ENCODE measurements at regions not wholly inside any gene's neighbourhood (a gene's known extent, or its start where the extent isn't known, plus 50 kb on each side); places are given as distances from the start of the nearest gene placed in this dataset.
A peak's percentile ranks its signal among the peaks of the same experiment; 100 is the strongest.

DNA sequence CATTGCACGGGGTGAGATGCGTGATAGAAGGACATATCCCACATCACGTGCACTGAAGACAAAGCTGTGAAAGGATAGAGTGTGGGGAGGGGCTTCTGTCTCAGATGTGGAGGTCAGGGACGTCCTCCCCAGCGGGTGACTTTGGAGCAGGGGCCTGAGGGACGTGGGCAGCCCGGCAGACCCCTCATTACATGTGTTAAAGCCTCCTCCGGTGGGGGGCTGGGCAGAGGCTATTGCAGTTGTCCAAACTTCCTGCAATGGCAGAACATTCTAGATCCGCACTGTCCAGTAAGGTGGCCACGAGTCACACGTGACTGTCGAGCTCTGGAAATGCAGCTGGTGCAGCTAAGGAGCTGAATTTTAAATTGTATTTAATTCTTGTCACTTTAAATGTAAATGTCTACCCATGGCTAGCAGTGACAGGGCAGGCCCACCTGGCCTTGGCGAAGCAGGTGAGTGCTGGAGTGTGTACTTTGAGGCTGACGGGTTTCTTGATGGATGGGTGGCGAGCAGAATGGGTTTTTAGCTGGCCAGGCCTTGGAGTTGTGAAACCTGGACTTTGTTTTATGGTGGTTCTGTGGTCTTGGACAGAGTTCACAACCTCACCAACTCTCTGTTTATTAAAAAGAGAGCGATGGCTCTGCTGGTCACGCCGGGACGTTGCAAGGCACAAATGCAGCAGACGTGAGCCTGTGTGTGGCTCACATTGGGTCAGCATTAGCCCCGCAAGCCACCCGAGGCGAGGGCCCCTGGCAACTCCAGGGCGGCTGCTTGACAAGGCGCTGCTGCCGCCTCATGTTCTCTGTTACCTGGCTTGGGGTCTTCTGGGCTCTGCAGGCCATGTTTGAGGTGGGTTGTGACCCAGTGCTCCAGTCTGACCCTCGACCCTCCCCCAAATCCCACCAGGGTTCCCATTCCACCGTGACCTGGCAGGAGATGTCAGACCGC is 177.6 kb downstream of the NPIPB11 start (continued):
- 0 out of 2 replicates have a peak, but pooled peaks have one; percentile 38 for TF ChIP-seq TOE1 (CRISPR knock-in tag; IDR thresholded peaks at IDR 0.05)
- TF ChIP-seq SP4 (CRISPR knock-in tag; IDR thresholded peaks at IDR 0.05): 0 out of 2 replicates have a peak, but pooled peaks have one; percentile 18
- TF ChIP-seq, protein P1, sequence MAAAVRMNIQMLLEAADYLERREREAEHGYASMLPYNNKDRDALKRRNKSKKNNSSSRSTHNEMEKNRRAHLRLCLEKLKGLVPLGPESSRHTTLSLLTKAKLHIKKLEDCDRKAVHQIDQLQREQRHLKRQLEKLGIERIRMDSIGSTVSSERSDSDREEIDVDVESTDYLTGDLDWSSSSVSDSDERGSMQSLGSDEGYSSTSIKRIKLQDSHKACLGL (CRISPR knock-in tag; IDR thresholded peaks at IDR 0.05): peak; percentile 32; the same call in 1 of the 2 replicates
- TF ChIP-seq, protein P2, sequence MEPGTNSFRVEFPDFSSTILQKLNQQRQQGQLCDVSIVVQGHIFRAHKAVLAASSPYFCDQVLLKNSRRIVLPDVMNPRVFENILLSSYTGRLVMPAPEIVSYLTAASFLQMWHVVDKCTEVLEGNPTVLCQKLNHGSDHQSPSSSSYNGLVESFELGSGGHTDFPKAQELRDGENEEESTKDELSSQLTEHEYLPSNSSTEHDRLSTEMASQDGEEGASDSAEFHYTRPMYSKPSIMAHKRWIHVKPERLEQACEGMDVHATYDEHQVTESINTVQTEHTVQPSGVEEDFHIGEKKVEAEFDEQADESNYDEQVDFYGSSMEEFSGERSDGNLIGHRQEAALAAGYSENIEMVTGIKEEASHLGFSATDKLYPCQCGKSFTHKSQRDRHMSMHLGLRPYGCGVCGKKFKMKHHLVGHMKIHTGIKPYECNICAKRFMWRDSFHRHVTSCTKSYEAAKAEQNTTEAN (CRISPR knock-in tag; conservative IDR thresholded peaks at IDR 0.05): peak; percentile 77
- TF ChIP-seq ESRRA (CRISPR knock-in tag; IDR thresholded peaks at IDR 0.05; ENCODE audit: low read depth): peak; percentile 32; the same call in 1 of the 2 replicates
- 0 out of 2 replicates have a peak, but pooled peaks have one; percentile 32 for TF ChIP-seq BCL6 (CRISPR knock-in tag; IDR thresholded peaks at IDR 0.05)
- peak; percentile 65; the same call in 1 of the 2 replicates for TF ChIP-seq ZNF614 (CRISPR knock-in tag; IDR thresholded peaks at IDR 0.05; ENCODE audit: borderline replicate concordance)
- TF ChIP-seq, protein P3, sequence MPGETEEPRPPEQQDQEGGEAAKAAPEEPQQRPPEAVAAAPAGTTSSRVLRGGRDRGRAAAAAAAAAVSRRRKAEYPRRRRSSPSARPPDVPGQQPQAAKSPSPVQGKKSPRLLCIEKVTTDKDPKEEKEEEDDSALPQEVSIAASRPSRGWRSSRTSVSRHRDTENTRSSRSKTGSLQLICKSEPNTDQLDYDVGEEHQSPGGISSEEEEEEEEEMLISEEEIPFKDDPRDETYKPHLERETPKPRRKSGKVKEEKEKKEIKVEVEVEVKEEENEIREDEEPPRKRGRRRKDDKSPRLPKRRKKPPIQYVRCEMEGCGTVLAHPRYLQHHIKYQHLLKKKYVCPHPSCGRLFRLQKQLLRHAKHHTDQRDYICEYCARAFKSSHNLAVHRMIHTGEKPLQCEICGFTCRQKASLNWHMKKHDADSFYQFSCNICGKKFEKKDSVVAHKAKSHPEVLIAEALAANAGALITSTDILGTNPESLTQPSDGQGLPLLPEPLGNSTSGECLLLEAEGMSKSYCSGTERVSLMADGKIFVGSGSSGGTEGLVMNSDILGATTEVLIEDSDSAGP (CRISPR knock-in tag; IDR thresholded peaks at IDR 0.05; ENCODE audit: borderline replicate concordance): peak; percentile 56; the same call in 1 of the 2 replicates
- TF ChIP-seq, protein P4, sequence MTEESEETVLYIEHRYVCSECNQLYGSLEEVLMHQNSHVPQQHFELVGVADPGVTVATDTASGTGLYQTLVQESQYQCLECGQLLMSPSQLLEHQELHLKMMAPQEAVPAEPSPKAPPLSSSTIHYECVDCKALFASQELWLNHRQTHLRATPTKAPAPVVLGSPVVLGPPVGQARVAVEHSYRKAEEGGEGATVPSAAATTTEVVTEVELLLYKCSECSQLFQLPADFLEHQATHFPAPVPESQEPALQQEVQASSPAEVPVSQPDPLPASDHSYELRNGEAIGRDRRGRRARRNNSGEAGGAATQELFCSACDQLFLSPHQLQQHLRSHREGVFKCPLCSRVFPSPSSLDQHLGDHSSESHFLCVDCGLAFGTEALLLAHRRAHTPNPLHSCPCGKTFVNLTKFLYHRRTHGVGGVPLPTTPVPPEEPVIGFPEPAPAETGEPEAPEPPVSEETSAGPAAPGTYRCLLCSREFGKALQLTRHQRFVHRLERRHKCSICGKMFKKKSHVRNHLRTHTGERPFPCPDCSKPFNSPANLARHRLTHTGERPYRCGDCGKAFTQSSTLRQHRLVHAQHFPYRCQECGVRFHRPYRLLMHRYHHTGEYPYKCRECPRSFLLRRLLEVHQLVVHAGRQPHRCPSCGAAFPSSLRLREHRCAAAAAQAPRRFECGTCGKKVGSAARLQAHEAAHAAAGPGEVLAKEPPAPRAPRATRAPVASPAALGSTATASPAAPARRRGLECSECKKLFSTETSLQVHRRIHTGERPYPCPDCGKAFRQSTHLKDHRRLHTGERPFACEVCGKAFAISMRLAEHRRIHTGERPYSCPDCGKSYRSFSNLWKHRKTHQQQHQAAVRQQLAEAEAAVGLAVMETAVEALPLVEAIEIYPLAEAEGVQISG (CRISPR knock-in tag; IDR thresholded peaks at IDR 0.05): 0 out of 2 replicates have a peak, but pooled peaks have one; percentile 37
- 0 out of 2 replicates have a peak, but pooled peaks have one; percentile 8 for TF ChIP-seq KDM3A (CRISPR knock-in tag; IDR thresholded peaks at IDR 0.05; ENCODE audit: low read depth)
- TF ChIP-seq GATAD1 (CRISPR knock-in tag; IDR thresholded peaks at IDR 0.05): 0 out of 2 replicates have a peak, but pooled peaks have one; percentile 19
- 0 out of 2 replicates have a peak, but pooled peaks have one; percentile 36 for TF ChIP-seq ZNF292 (CRISPR knock-in tag; IDR thresholded peaks at IDR 0.05; ENCODE audit: borderline replicate concordance, low read depth)
- TF ChIP-seq ZNF792 (CRISPR knock-in tag; IDR thresholded peaks at IDR 0.05): peak; percentile 29; the same call in 1 of the 2 replicates
- TF ChIP-seq, protein P5, sequence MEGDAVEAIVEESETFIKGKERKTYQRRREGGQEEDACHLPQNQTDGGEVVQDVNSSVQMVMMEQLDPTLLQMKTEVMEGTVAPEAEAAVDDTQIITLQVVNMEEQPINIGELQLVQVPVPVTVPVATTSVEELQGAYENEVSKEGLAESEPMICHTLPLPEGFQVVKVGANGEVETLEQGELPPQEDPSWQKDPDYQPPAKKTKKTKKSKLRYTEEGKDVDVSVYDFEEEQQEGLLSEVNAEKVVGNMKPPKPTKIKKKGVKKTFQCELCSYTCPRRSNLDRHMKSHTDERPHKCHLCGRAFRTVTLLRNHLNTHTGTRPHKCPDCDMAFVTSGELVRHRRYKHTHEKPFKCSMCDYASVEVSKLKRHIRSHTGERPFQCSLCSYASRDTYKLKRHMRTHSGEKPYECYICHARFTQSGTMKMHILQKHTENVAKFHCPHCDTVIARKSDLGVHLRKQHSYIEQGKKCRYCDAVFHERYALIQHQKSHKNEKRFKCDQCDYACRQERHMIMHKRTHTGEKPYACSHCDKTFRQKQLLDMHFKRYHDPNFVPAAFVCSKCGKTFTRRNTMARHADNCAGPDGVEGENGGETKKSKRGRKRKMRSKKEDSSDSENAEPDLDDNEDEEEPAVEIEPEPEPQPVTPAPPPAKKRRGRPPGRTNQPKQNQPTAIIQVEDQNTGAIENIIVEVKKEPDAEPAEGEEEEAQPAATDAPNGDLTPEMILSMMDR (CRISPR knock-in tag; IDR thresholded peaks at IDR 0.05): peak; percentile 32; the same call in 1 of the 2 replicates
- peak; percentile 90 for TF ChIP-seq HNF4A (CRISPR knock-in tag; IDR thresholded peaks at IDR 0.05)
- TF ChIP-seq ZFX (CRISPR knock-in tag; IDR thresholded peaks at IDR 0.05; ENCODE audit: low read depth): peak; percentile 57
- TF ChIP-seq ISL2 (CRISPR knock-in tag; IDR thresholded peaks at IDR 0.05): 0 out of 2 replicates have a peak, but pooled peaks have one; percentile 43
- TF ChIP-seq FOSL2 (CRISPR knock-in tag; IDR thresholded peaks at IDR 0.05): 0 out of 2 replicates have a peak, but pooled peaks have one; percentile 6
- peak; percentile 23; the same call in 1 of the 2 replicates for TF ChIP-seq ZNF350 (CRISPR knock-in tag; IDR thresholded peaks at IDR 0.05; ENCODE audit: borderline replicate concordance, low read depth)
- TF ChIP-seq ZNF264 (CRISPR knock-in tag; IDR thresholded peaks at IDR 0.05): peak; percentile 62; the same call in 1 of the 2 replicates

All from HepG2 (cell line).